NB4 (cell line): ENCODE measurements at regions not wholly inside any gene's neighbourhood (a gene's known extent, or its start where the extent isn't known, plus 50 kb on each side); places are given as distances from the start of the nearest gene placed in this dataset.

Experiments used
- CTCF ChIP-seq: IDR thresholded peaks from one replicate; pipeline ENCODE4 v1.5.1; 2012; ENCODE audit warnings: low read depth, low read length
- MYC ChIP-seq: IDR thresholded peaks from 2 replicates; pipeline ENCODE4 v1.6.1; 2011; ENCODE audit warnings: low read depth, low read length
- POLR2A ChIP-seq: IDR thresholded peaks from 2 replicates; pipeline ENCODE4 v1.6.1; 2011; ENCODE audit warnings: mild to moderate bottlenecking; ENCODE audit not compliant: insufficient read length; ENCODE audit errors: extremely low read depth

DNA sequence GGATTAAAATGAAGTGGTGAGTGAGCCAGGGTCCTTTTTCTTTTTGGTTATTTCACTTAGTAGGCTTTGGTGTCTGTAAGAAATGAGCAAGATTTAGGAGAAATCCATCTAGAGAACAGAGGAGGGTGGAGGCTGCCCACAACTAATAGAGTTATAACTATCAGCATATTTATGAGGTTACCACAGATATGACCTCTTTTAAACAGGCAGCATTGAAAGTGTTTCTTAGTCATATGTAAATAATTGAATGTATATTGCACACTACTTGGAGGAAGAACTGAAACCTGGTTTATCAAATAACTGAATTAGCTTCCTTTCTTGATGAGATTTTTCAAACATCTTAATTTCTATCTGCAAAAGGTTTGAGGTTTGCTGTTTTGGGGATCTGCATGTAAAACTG is 483.1 kb upstream of the PIK3R1 start:
- TF ChIP-seq CTCF (no peak), MYC (no peak), POLR2A (no peak)
